ENCODE measurements at regions not wholly inside any gene's neighbourhood (a gene's known extent, or its start where the extent isn't known, plus 50 kb on each side); places are given as distances from the start of the nearest gene placed in this dataset.

DNA sequence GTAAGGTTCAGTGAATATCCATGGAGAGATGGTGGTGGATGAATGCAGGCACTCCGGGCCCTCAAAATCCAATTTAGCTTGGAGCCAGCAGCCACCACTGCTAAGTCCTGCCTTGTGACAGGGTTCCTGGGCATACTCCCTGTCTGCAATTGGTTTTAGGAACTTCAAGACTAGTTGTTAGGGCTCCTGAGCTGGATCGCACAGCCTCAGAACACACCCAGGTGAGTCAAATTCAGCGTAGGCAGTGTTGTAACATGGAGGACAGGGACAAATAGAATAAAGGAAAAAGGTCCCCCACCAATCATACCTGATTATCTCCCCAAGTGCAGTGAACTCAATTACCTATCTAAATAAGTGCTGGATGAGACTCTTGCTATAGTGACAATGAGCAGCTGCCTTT, 74.6 kb downstream of the PERP start:
- H3K36me3 ChIP-seq (ENCODE audit: control insufficient read depth, insufficient read depth, low read length, severe bottlenecking) = no peaks in the 10 kb centered on the region
- H3K4me3 ChIP-seq (ENCODE audit: low read length) = no peak overlapping the region
- no peak for DNase-seq (ENCODE audit: low read depth)
- no peaks in the 10 kb centered on the region for H3K9me3 ChIP-seq (ENCODE audit: control insufficient read depth, low read length)
- H3K4me1 ChIP-seq (ENCODE audit: control insufficient read depth, insufficient read depth, low read length) = no peaks in the 10 kb centered on the region
- peaks cover 8% of the 10 kb centered on the region for H3K27me3 ChIP-seq (replicated peaks; ENCODE audit: control insufficient read depth, insufficient read depth, low read length)
- H3K9ac ChIP-seq (ENCODE audit: low read length) = no peak overlapping the region

DNA sequence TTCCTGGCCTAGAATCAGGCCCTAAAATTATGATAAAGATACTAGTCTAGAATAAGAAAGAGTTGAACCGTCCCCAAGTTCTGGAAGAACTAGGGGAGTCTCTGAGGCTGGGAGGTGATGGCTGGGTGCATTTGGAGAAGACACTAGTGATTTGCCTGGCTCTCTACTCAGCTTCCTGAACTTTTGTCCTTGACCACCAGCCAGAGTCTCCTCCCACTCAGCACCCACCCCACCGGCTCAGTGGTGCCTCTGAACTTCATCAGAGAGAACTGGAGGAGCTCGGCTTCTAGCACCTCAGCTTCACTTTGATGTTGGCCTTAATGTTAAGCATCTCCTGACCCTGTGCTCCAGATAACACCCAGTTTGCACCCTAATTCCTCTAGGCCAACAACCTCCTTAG, 73.0 kb downstream of the PERP start:
- no peak for DNase-seq (ENCODE audit: low read depth)
- H3K27me3 ChIP-seq (replicated peaks; ENCODE audit: control insufficient read depth, insufficient read depth, low read length) = no peaks in the 10 kb centered on the region
- H3K36me3 ChIP-seq (ENCODE audit: control insufficient read depth, insufficient read depth, low read length, severe bottlenecking) = no peaks in the 10 kb centered on the region

DNA sequence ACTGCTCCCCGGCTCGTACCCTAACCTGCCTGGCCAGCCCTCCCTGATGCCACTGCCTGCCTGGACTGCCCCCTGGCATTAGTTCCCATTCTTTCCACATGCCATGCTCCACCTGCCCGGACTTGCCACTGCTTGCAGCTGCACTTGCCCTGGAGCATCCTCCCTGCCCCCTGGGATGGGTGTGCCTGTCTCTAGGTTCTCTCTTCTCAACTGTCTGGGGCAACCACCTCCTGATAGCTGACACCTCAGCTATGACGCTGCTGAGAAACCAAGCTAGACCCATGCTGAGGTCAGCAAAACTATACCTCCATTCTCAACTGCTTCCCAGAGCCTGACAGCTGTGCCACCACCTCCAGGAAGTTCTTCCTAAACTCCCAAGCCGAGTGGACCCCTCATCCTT, 72.1 kb downstream of the PERP start:
- H3K36me3 ChIP-seq (ENCODE audit: control insufficient read depth, insufficient read depth, low read length, severe bottlenecking) = no peaks in the 10 kb centered on the region
- H3K9ac ChIP-seq (ENCODE audit: low read length) = no peak overlapping the region
- no peak for DNase-seq (ENCODE audit: low read depth)
- no peak overlapping the region for H3K4me3 ChIP-seq (ENCODE audit: low read length)
- no peaks in the 10 kb centered on the region for H3K4me1 ChIP-seq (ENCODE audit: control insufficient read depth, insufficient read depth, low read length)
- H3K9me3 ChIP-seq (ENCODE audit: control insufficient read depth, low read length) = no peaks in the 10 kb centered on the region
- H3K27me3 ChIP-seq (replicated peaks; ENCODE audit: control insufficient read depth, insufficient read depth, low read length) = no peaks in the 10 kb centered on the region

More for the DNA sequence above, 73.0 kb downstream of the PERP start:
- Histone ChIP-seq H3K4me1 (ENCODE audit: control insufficient read depth, insufficient read depth, low read length) (no peaks in the 10 kb centered on the region), H3K9ac (ENCODE audit: low read length) (no peak overlapping the region), H3K4me3 (ENCODE audit: low read length) (no peak overlapping the region), H3K9me3 (ENCODE audit: control insufficient read depth, low read length) (no peaks in the 10 kb centered on the region)

DNA sequence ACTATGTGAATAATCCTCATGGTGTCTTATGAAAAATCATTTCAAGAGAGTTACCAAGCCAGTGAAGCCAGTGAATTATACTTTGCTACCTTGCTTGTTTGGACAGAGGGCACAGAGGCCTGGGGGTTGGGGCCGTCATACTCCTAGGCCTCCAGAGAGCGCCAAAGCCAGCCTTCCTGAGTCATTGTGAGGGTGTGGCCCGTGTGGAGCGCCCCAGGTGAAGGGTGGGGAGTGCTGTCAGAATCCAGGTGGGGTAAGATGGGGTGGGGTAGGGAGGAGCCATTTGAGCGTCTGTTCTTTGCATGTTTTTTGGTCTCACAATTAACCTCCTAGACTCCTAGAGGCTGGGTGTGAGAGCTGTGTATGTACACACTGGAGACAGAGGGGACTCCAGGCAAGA, 71.1 kb downstream of the PERP start:
- Histone ChIP-seq H3K4me3 (ENCODE audit: low read length) (no peak overlapping the region), H3K27me3 (replicated peaks; ENCODE audit: control insufficient read depth, insufficient read depth, low read length) (no peaks in the 10 kb centered on the region), H3K9me3 (ENCODE audit: control insufficient read depth, low read length) (no peaks in the 10 kb centered on the region), H3K9ac (ENCODE audit: low read length) (no peak overlapping the region), H3K4me1 (ENCODE audit: control insufficient read depth, insufficient read depth, low read length) (no peaks in the 10 kb centered on the region), H3K36me3 (ENCODE audit: control insufficient read depth, insufficient read depth, low read length, severe bottlenecking) (no peaks in the 10 kb centered on the region)
- DNase-seq (ENCODE audit: low read depth) = no peak

DNA sequence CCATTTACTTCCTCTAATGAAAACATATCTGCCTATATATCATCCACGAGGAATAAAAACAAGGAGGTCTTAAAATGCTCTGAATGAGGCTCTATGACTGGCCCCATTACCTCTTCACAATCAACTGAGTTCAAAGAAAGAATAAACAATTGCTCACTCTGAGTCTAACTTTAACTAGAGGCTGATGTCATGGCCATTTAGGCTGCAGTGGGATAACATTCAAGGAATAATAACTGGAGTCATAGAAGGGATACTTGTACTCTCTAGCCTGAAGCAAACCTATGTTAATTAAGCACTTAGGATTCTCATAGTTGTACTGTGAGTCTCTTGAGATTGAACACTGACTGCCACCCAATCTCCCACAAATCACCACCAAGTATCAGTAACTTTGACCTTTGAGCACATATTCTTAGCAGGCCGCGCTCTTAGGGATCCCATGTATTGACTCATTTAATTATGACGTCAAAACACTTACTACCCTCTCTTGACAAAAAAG, 70.2 kb downstream of the PERP start:
- no peaks in the 10 kb centered on the region for H3K27me3 ChIP-seq (replicated peaks; ENCODE audit: control insufficient read depth, insufficient read depth, low read length)
- H3K4me3 ChIP-seq (ENCODE audit: low read length) = no peak overlapping the region
- no peaks in the 10 kb centered on the region for H3K36me3 ChIP-seq (ENCODE audit: control insufficient read depth, insufficient read depth, low read length, severe bottlenecking)
- no peak for DNase-seq (ENCODE audit: low read depth)
- no peaks in the 10 kb centered on the region for H3K4me1 ChIP-seq (ENCODE audit: control insufficient read depth, insufficient read depth, low read length)
- H3K9ac ChIP-seq (ENCODE audit: low read length) = no peak overlapping the region
- no peaks in the 10 kb centered on the region for H3K9me3 ChIP-seq (ENCODE audit: control insufficient read depth, low read length)

DNA sequence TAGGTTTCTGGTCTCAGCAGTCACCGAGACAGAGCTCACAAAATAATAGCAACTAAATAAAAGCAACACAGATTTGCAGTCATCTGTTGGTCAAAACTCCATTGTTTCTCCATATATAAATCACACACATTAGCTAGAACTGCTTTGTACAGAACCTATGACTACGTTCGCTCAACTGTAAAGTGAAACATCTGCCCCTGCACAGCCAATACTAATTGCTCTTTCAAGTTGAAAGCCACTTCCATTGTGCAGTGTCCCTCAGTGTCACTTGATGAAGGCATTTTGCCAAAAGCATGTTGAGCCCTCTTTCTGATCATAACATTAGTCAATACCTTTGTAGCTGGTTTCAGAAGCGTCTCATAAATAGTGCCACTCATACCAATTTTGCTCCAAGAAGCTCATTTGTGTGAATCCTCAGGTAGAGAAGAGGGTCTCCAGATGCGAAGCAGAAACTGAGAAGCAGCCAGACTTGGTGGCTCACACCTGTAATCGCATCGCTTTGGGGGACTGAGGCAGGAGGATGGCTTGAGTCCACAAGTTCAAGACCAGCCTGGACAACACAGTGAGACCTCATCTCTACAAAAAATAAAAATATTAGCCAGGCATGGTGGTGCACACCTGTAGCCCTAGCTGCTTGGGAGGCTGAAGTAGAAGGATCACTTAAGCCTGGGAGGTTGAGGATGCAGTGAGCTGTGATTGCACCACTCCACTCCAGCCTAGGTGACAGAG, 68.9 kb downstream of the PERP start:
- Histone ChIP-seq H3K9ac (ENCODE audit: low read length) (no peak overlapping the region), H3K4me3 (ENCODE audit: low read length) (no peak overlapping the region)
- no peak for DNase-seq (ENCODE audit: low read depth)

More for the DNA sequence above, 68.9 kb downstream of the PERP start:
- H3K9me3 ChIP-seq (ENCODE audit: control insufficient read depth, low read length) = no peaks in the 10 kb centered on the region
- H3K4me1 ChIP-seq (ENCODE audit: control insufficient read depth, insufficient read depth, low read length) = no peaks in the 10 kb centered on the region
- no peaks in the 10 kb centered on the region for H3K27me3 ChIP-seq (replicated peaks; ENCODE audit: control insufficient read depth, insufficient read depth, low read length)
- H3K36me3 ChIP-seq (ENCODE audit: control insufficient read depth, insufficient read depth, low read length, severe bottlenecking) = no peaks in the 10 kb centered on the region

Measured in adipocyte (in vitro differentiated cells).